ENCODE measurements at regions not wholly inside any gene's neighbourhood (a gene's known extent, or its start where the extent isn't known, plus 50 kb on each side); places are given as distances from the start of the nearest gene placed in this dataset.
A peak's percentile ranks its signal among the peaks of the same experiment; 100 is the strongest.

GRCh38 chr4:120555058-120555457 is 367.5 kb downstream of the PRDM5 start:
- no peak overlapping the region for H2AFZ ChIP-seq
- H3K4me3 Mint-ChIP-seq, result no peak overlapping the region
- no peaks in the 10 kb centered on the region for H3K36me3 Mint-ChIP-seq (ENCODE audit: low read depth)
- H3K4me3 ChIP-seq, result no peak overlapping the region
- DNase-seq (ENCODE audit: low spot score) (no peak), ATAC-seq (peak; percentile 30; the same call in 1 of the 3 replicates)
- no peak overlapping the region for H3K27ac ChIP-seq (ENCODE audit: low read depth)
- H3K27ac Mint-ChIP-seq, result no peak overlapping the region
- no peaks in the 10 kb centered on the region for H3F3A ChIP-seq (replicated peaks; ENCODE audit: low read depth)
- H3K36me3 ChIP-seq (ENCODE audit: insufficient read depth), result no peaks in the 10 kb centered on the region
- H3K9me2 ChIP-seq (ENCODE audit: insufficient read depth), result no peaks in the 10 kb centered on the region
- H3K4me1 ChIP-seq (ENCODE audit: insufficient read depth), result no peaks in the 10 kb centered on the region
- H3K9me3 Mint-ChIP-seq, result no peaks in the 10 kb centered on the region
- H3K4me2 ChIP-seq, result no peak overlapping the region
- H3K4me1 Mint-ChIP-seq, result peaks cover 12% of the 10 kb centered on the region; the same call in 2 of the 3 replicates
- TF ChIP-seq STAT1 (IDR thresholded peaks at IDR 0.05; ENCODE audit: unreplicated experiment) (no peak), REST (IDR thresholded peaks at IDR 0.05; ENCODE audit: unreplicated experiment) (no peak), JUNB (IDR thresholded peaks at IDR 0.05; ENCODE audit: unreplicated experiment) (no peak), CREB1 (CRISPR knock-in tag; IDR thresholded peaks at IDR 0.05; ENCODE audit: low read depth) (no peak), NANOG (IDR thresholded peaks at IDR 0.05; ENCODE audit: borderline replicate concordance) (no peak), ZNF462 (CRISPR knock-in tag; IDR thresholded peaks at IDR 0.05) (no peak), POLR2AphosphoS5 (IDR thresholded peaks at IDR 0.05; ENCODE audit: low read depth) (no peak), EZH2phosphoT487 (IDR thresholded peaks at IDR 0.05; ENCODE audit: unreplicated experiment) (no peak), EZH2 (IDR thresholded peaks at IDR 0.05; ENCODE audit: low read depth, unreplicated experiment) (no peak), ZNF114 (CRISPR knock-in tag; IDR thresholded peaks at IDR 0.05) (no peak), CTCF (conservative IDR thresholded peaks at IDR 0.05; ENCODE audit: low read depth in 2 of 2) (no peak), ETS1 (IDR thresholded peaks at IDR 0.05) (no peak), ZNF331 (CRISPR knock-in tag; IDR thresholded peaks at IDR 0.05; ENCODE audit: low read depth) (no peak)
- peaks cover 1% of the 10 kb centered on the region for H3K27me3 Mint-ChIP-seq (ENCODE audit: insufficient read depth, low read depth, poor library complexity)
- no peaks in the 10 kb centered on the region for H4K20me1 ChIP-seq (replicated peaks; ENCODE audit: insufficient read depth)
- no peaks in the 10 kb centered on the region for H3K27me3 ChIP-seq (ENCODE audit: insufficient read depth)
- H3K79me2 ChIP-seq (replicated peaks; ENCODE audit: insufficient read depth), result no peaks in the 10 kb centered on the region
